A549 (cell line): ENCODE measurements at regions not wholly inside any gene's neighbourhood (a gene's known extent, or its start where the extent isn't known, plus 50 kb on each side); places are given as distances from the start of the nearest gene placed in this dataset.
"Not testable (repeated sequence)": the region's sequence is repeated elsewhere in the genome, so short reads cannot be mapped to it uniquely, and the experiment has no call there.

ENCODE experiments used
- CHD4 ChIP-seq: fragments of 200-600 bp; sonication (generic); IDR thresholded peaks from 2 replicates; pipeline ENCODE4 v1.6.1; 2016; ENCODE audit warnings: antibody characterized with exemption, mild to moderate bottlenecking, borderline replicate concordance
- HOXB5 ChIP-seq: fragments of 250-450 bp; sonication (Bioruptor Pico); IDR thresholded peaks from 2 replicates; pipeline ENCODE4 v1.5.0; 2020; ENCODE audit warnings: mild to moderate bottlenecking, moderate library complexity
- MAZ ChIP-seq: fragments of 150-350 bp; IDR thresholded peaks from 2 replicates; pipeline ENCODE4 v1.6.1; 2014; ENCODE audit warnings: antibody characterized with exemption, low read depth, low read length, borderline replicate concordance
- POLR2A ChIP-seq: IDR thresholded peaks from 2 replicates; pipeline ENCODE4 v1.6.1; 2012; ENCODE audit warnings: mild to moderate bottlenecking, low read length
- RAD21 ChIP-seq, 2 experiments: fragments of >200 bp in 1 of 2; sonication (Bioruptor Twin) in 1 of 2; formaldehyde crosslinking in 1 of 2; IDR thresholded peaks in 1 of 2; conservative IDR thresholded peaks in 1 of 2; 2 replicates in 1 of 2; 3 replicates in 1 of 2; pipeline ENCODE4 v1.6.1; 2012 to 2018; ENCODE audit warnings: inconsistent platforms in 1 of 2
- SMC3 ChIP-seq: fragments of >200 bp; sonication (Bioruptor Twin); formaldehyde crosslinking; IDR thresholded peaks from 3 replicates; pipeline ENCODE4 v1.6.1; 2018; ENCODE audit warnings: inconsistent platforms
- TP53 ChIP-seq: fragments of 250-450 bp; sonication (Bioruptor Pico); IDR thresholded peaks from 2 replicates; pipeline ENCODE4 v1.5.0; 2021; ENCODE audit warnings: mild to moderate bottlenecking, moderate library complexity
- TF ChIP-seq, protein P1 (sequence below): fragments of >200 bp; sonication (Bioruptor Twin); formaldehyde crosslinking; IDR thresholded peaks from 3 replicates; pipeline ENCODE4 v1.5.1; 2016
- TF ChIP-seq, protein P2 (sequence below): fragments of 150-350 bp; IDR thresholded peaks from 2 replicates; pipeline ENCODE4 v1.6.1; 2014; ENCODE audit warnings: low read depth, mild to moderate bottlenecking, low read length

DNA sequence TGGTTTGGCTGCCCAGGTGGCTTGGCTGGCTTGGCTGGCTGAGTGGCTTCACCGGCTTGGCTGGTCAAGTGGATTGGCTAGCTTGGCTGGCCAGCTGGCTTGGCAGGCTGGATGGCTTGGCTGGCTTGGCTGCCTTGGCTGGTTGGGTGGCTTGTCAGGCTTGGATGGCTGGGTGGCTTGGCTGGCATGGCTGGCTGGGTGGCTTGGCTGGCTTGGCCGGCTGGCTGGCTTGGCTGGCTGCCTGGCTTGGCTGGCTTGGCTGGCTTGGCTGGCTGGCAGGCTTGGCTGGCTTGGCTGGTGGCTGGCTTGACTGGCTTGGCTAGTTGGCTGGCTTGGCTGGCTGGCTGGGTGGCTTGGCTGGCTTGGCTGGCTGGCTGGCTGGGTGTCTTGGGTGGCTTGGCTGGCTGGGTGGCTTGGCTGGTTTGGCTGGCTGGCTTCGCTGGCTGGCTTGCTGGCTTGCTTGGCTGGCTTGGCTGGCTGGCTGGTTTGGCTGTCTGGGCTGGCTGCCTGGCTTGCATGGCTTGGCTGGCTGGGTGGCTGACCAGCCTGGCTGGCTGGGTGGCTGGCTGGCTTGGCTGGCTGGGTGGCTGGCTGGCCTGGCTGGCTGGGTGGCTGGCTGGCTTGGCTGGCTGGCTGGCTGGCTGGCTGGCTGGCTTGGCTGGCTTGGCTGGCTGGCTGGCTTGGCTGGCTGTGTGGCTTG, 130.4 kb upstream of the FAM72C start:
- TF ChIP-seq MAZ; SMC3; TP53 (CRISPR knock-in tag); HOXB5 (CRISPR knock-in tag); CHD4; POLR2A; RAD21 (conservative IDR thresholded peaks at IDR 0.05 in 1 of 2, IDR thresholded peaks at IDR 0.05 in 1 of 2): not testable (repeated sequence)
- TF ChIP-seq, protein P1, sequence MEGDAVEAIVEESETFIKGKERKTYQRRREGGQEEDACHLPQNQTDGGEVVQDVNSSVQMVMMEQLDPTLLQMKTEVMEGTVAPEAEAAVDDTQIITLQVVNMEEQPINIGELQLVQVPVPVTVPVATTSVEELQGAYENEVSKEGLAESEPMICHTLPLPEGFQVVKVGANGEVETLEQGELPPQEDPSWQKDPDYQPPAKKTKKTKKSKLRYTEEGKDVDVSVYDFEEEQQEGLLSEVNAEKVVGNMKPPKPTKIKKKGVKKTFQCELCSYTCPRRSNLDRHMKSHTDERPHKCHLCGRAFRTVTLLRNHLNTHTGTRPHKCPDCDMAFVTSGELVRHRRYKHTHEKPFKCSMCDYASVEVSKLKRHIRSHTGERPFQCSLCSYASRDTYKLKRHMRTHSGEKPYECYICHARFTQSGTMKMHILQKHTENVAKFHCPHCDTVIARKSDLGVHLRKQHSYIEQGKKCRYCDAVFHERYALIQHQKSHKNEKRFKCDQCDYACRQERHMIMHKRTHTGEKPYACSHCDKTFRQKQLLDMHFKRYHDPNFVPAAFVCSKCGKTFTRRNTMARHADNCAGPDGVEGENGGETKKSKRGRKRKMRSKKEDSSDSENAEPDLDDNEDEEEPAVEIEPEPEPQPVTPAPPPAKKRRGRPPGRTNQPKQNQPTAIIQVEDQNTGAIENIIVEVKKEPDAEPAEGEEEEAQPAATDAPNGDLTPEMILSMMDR = not testable (repeated sequence)
- TF ChIP-seq, protein P2, sequence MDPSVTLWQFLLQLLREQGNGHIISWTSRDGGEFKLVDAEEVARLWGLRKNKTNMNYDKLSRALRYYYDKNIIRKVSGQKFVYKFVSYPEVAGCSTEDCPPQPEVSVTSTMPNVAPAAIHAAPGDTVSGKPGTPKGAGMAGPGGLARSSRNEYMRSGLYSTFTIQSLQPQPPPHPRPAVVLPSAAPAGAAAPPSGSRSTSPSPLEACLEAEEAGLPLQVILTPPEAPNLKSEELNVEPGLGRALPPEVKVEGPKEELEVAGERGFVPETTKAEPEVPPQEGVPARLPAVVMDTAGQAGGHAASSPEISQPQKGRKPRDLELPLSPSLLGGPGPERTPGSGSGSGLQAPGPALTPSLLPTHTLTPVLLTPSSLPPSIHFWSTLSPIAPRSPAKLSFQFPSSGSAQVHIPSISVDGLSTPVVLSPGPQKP = not testable (repeated sequence)
